ENCODE measurements at regions not wholly inside any gene's neighbourhood (a gene's known extent, or its start where the extent isn't known, plus 50 kb on each side); places are given as distances from the start of the nearest gene placed in this dataset.
A peak's percentile ranks its signal among the peaks of the same experiment; 100 is the strongest.

DNA sequence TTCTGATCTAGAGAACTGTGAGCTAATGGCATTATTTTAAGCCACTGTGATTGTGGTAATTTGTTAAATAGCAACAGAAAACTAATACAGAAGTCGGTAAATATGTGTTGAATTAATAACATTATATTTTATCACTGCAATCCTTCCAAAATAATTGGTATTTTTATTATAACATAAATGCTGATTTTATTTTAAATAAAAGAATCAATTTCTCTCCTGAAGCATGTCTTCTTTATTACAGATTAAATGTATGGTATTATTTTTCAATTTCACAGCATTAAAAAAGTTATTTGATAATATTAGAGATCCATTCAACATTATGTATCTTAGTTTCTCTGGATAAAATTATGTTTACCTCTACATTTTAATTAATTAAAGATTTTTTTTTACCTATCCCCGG is 165.5 kb upstream of the EDIL3 start:
- Histone ChIP-seq H3K4me1 (ENCODE audit: low read depth) (no peaks in the 10 kb centered on the region), H3K9me3 (ENCODE audit: low read depth) (no peaks in the 10 kb centered on the region), H3K27me3 (no peaks in the 10 kb centered on the region), H3K36me3 (no peaks in the 10 kb centered on the region), H3K4me3 (no peak overlapping the region), H3K27ac (no peak overlapping the region)
- no peak for DNase-seq (ENCODE audit: low read depth in 1 of 2, low spot score in 1 of 2)
- TF ChIP-seq, protein P1, sequence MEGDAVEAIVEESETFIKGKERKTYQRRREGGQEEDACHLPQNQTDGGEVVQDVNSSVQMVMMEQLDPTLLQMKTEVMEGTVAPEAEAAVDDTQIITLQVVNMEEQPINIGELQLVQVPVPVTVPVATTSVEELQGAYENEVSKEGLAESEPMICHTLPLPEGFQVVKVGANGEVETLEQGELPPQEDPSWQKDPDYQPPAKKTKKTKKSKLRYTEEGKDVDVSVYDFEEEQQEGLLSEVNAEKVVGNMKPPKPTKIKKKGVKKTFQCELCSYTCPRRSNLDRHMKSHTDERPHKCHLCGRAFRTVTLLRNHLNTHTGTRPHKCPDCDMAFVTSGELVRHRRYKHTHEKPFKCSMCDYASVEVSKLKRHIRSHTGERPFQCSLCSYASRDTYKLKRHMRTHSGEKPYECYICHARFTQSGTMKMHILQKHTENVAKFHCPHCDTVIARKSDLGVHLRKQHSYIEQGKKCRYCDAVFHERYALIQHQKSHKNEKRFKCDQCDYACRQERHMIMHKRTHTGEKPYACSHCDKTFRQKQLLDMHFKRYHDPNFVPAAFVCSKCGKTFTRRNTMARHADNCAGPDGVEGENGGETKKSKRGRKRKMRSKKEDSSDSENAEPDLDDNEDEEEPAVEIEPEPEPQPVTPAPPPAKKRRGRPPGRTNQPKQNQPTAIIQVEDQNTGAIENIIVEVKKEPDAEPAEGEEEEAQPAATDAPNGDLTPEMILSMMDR (IDR thresholded peaks at IDR 0.05; ENCODE audit: low read depth, low read length), result no peak

DNA sequence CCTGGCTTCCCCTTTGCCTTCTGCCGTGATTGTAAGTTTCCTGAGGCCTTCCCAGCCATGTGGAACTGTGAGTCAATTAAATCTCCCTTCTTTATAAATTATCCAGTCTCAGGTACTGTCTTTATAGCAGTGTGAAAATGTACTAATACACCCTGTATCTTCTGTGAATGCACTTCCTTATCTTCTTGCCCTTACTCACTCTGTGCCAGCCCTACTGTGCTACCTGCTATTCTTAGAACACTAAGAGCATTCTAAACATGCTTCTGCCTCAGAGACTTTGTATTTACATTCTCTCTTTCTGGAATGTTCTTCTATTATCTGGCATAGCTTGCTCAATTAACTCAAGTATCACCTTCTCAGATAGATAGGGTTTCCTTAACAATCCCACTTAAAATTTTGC is 164.4 kb upstream of the EDIL3 start:
- TF ChIP-seq, protein P1 (IDR thresholded peaks at IDR 0.05; ENCODE audit: low read depth, low read length), result no peak
- Histone ChIP-seq H3K27ac (peak overlapping the region; percentile 71), H3K36me3 (no peaks in the 10 kb centered on the region), H3K4me3 (no peak overlapping the region), H3K9me3 (ENCODE audit: low read depth) (no peaks in the 10 kb centered on the region), H3K4me1 (ENCODE audit: low read depth) (no peaks in the 10 kb centered on the region), H3K27me3 (no peaks in the 10 kb centered on the region)
- DNase-seq (ENCODE audit: low read depth in 1 of 2, low spot score in 1 of 2), result no peak

DNA sequence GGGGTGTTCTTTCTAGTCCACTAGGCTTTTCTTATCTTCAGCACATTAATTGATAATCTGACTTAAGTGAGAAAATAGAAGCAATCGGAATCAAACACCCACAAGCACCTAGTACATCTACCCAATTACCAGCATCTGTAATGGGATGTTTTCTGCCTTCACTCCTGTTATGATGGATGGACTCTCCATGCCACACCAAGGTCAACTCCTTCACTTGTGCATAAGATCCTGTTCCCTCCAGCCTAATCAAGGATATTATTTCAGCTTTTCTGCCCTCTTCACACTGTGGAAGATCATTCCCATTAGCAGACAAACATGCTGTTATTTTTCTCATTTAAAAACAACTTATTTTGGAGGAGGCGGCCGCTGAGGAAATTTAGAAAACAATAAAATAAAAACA is 162.0 kb upstream of the EDIL3 start:
- Histone ChIP-seq H3K4me3 (no peak overlapping the region), H3K36me3 (no peaks in the 10 kb centered on the region), H3K9me3 (ENCODE audit: low read depth) (no peaks in the 10 kb centered on the region), H3K27me3 (no peaks in the 10 kb centered on the region), H3K27ac (no peak overlapping the region), H3K4me1 (ENCODE audit: low read depth) (no peaks in the 10 kb centered on the region)
- TF ChIP-seq, protein P1 (IDR thresholded peaks at IDR 0.05; ENCODE audit: low read depth, low read length), result no peak
- no peak for DNase-seq (ENCODE audit: low read depth in 1 of 2, low spot score in 1 of 2)

DNA sequence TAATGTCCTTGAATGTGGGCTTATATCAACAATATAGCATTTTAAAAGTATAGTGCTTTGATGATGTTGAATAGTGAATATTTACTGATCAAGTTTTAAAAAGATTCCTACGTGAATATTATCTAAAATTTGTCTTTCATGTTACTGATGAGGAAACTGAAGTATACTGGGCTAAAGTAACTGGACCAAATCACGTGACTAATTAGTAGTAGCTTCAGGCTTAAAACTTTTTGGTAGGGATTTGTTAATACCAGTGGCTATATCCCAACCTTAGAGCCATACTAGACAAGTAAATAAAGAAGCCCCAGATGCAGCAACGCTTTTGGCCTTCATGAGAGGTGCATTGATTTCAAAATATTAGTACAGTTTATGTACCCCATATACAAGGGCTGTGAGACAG is 152.1 kb upstream of the EDIL3 start:
- no peak for DNase-seq (ENCODE audit: low read depth in 1 of 2, low spot score in 1 of 2)
- H3K9me3 ChIP-seq (ENCODE audit: low read depth), result no peaks in the 10 kb centered on the region
- no peaks in the 10 kb centered on the region for H3K27me3 ChIP-seq
- TF ChIP-seq, protein P1 (IDR thresholded peaks at IDR 0.05; ENCODE audit: low read depth, low read length), result no peak
- H3K36me3 ChIP-seq, result no peaks in the 10 kb centered on the region
- no peak overlapping the region for H3K4me3 ChIP-seq
- no peaks in the 10 kb centered on the region for H3K4me1 ChIP-seq (ENCODE audit: low read depth)
- H3K27ac ChIP-seq, result no peak overlapping the region

DNA sequence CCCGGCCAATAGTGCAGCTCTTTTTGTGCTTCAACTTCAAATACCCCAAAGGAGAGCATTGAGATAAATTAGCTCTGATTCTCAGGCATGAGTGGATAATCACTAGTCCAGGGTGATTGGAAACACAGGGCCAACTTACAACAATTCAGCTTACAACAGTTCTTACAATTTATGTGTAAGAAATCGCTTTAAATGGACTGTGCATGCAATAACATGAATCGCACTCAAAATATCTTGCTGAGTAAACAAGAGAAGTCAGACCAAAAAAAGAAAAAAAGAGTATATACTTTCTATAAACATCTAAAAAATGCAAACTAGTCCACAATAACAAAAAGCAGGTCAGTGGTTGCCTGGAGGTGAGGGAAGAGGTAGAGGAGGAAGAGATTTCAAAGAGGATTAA is 150.6 kb upstream of the EDIL3 start:
- Histone ChIP-seq H3K9me3 (ENCODE audit: low read depth) (no peaks in the 10 kb centered on the region), H3K27ac (no peak overlapping the region), H3K36me3 (no peaks in the 10 kb centered on the region), H3K27me3 (no peaks in the 10 kb centered on the region), H3K4me3 (no peak overlapping the region), H3K4me1 (ENCODE audit: low read depth) (no peaks in the 10 kb centered on the region)
- TF ChIP-seq, protein P1 (IDR thresholded peaks at IDR 0.05; ENCODE audit: low read depth, low read length), result no peak
- DNase-seq (ENCODE audit: low read depth in 1 of 2, low spot score in 1 of 2), result no peak

DNA sequence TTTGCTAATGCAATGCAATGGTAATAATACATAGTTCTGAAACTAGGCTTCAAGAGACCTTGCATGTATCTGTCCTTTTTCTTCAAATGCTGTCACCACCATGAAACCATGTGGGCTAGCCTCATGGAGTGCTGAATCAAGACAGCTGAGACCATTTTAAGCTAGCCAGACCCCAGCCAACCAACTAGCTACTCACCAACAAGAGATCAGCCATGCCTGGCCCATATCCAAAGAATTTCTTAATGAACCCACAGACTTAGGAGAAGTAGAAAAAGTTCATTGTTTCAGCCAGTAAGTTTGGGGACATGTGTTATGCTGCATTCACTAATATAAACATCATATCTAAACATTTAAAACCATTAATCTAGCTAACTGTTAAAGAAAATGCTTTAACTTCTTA is 139.8 kb upstream of the EDIL3 start:
- no peak overlapping the region for H3K4me3 ChIP-seq
- no peaks in the 10 kb centered on the region for H3K9me3 ChIP-seq (ENCODE audit: low read depth)
- H3K27ac ChIP-seq, result no peak overlapping the region
- no peaks in the 10 kb centered on the region for H3K4me1 ChIP-seq (ENCODE audit: low read depth)
- TF ChIP-seq, protein P1 (IDR thresholded peaks at IDR 0.05; ENCODE audit: low read depth, low read length), result no peak
- DNase-seq (ENCODE audit: low read depth in 1 of 2, low spot score in 1 of 2), result peak in 1 of 2 donors; percentile 56
- H3K27me3 ChIP-seq, result no peaks in the 10 kb centered on the region
- H3K36me3 ChIP-seq, result no peaks in the 10 kb centered on the region

Measured in cardiac muscle cell (in vitro differentiated cells and primary cell).